Natural killer cell (primary cell): ENCODE measurements at regions not wholly inside any gene's neighbourhood (a gene's known extent, or its start where the extent isn't known, plus 50 kb on each side); places are given as distances from the start of the nearest gene placed in this dataset.

Experiments
- ATAC-seq, 3 donors: fragments of 150-1000 bp in 2 of 3; fragments of 200-7000 bp in 1 of 3; cut with Tn5 transposase; 1 replicate in 1 of 3; 2 replicates in 2 of 3; pipeline ENCODE4 v1.10.0; 2021; ENCODE audit warnings: mild to moderate bottlenecking in 2 of 3, moderate library complexity in 2 of 3
- DNase-seq, 2 donors: peaks; one replicate each; pipeline versions ENCODE4 v3.0.0 to v3.0.0-alpha.2; 2013 to 2021; ENCODE audit warnings: mixed read lengths in 1 of 2
- H3K27ac ChIP-seq: one replicate; pipeline ENCODE4 v1.5.1; 2013; ENCODE audit warnings: mild to moderate bottlenecking, low read length
- H3K27me3 ChIP-seq: one replicate; pipeline ENCODE4 v1.6.1; 2013; ENCODE audit warnings: low read length; ENCODE audit not compliant: control insufficient read depth, insufficient read depth
- H3K36me3 ChIP-seq: one replicate; pipeline ENCODE4 v1.6.1; 2013; ENCODE audit warnings: low read length; ENCODE audit not compliant: control insufficient read depth, insufficient read depth
- H3K4me1 ChIP-seq: one replicate; pipeline ENCODE4 v1.6.1; 2013; ENCODE audit warnings: low read length; ENCODE audit not compliant: control insufficient read depth, insufficient read depth
- H3K4me3 ChIP-seq: one replicate; pipeline ENCODE4 v1.5.1; 2013; ENCODE audit warnings: low read length
- H3K9me3 ChIP-seq: one replicate; pipeline ENCODE4 v1.6.1; 2013; ENCODE audit warnings: low read length; ENCODE audit not compliant: control insufficient read depth, insufficient read depth
- H3K27ac Mint-ChIP-seq, 2 donors: one replicate each; pipeline ENCODE4 v1.8.0; 2022; ENCODE audit warnings: mild to moderate bottlenecking in 2 of 2, mixed read lengths in 2 of 2, moderate library complexity in 1 of 2
- H3K27me3 Mint-ChIP-seq, 2 donors: one replicate each; pipeline ENCODE4 v1.8.0; 2022; ENCODE audit warnings: low read depth in 2 of 2, mixed read lengths in 2 of 2
- H3K36me3 Mint-ChIP-seq: one replicate; pipeline ENCODE4 v1.8.0; 2022; ENCODE audit warnings: mixed read lengths
- H3K4me1 Mint-ChIP-seq, 2 donors: one replicate each; pipeline ENCODE4 v1.8.0; 2022; ENCODE audit warnings: mixed read lengths in 2 of 2
- H3K4me3 Mint-ChIP-seq: one replicate; pipeline ENCODE4 v1.8.0; 2022; ENCODE audit warnings: mild to moderate bottlenecking, moderate library complexity, mixed read lengths
- H3K9me3 Mint-ChIP-seq, 2 donors: one replicate each; pipeline ENCODE4 v1.8.0; 2022; ENCODE audit warnings: mixed read lengths in 2 of 2
- WGBS: methylation state at CpG from one replicate; pipeline ENCODE4 v1.1.7; 2013; ENCODE audit warnings: missing lambda C conversion rate; ENCODE audit not compliant: insufficient coverage; 5-methylcytosine and 5-hydroxymethylcytosine counted together
- intact Hi-C: fragments of 100-400 bp; cut with micrococcal nuclease; formaldehyde crosslinking; loops from one replicate; pipeline ENCODE4 v1.14.2; 2022
- TF ChIP-seq, protein P1 (sequence below): fragments of 200-600 bp; IDR thresholded peaks from one replicate; pipeline ENCODE4 v1.8.0; 2022; ENCODE audit warnings: antibody characterized with exemption

DNA sequence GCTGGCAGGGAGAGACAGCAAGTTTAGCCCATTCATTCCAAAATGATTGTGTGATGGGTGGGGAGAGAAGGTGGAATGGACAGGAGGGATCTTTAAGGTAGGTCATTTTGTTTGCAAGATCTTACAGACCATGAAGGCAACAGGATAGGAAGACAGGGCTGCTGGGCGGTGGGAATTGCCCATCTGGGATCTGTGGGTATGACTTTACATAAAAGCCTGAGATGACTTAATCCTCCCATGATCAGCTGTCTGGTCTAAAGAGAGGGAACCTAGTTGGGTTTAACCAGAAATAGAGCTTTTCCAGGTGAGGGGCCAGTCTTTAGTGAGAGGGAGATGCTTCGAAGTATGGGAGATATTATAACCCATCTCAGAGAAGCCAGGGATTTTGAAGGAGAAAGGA, 153.7 kb downstream of the KLF6 start:
- WGBS: 94% methylated on average over 2 of the region's 2 CpGs
- H3K9me3 ChIP-seq: no peaks in the 10 kb centered on the region
- H3K36me3 Mint-ChIP-seq: no peaks in the 10 kb centered on the region
- H3K36me3 ChIP-seq: no peaks in the 10 kb centered on the region
- H3K27ac ChIP-seq: no peak overlapping the region
- H3K4me1 ChIP-seq: no peaks in the 10 kb centered on the region
- peaks cover 6 to 9% of the 10 kb centered on the region in 2 donors for H3K27me3 Mint-ChIP-seq
- no peak overlapping the region for H3K27ac Mint-ChIP-seq
- no peak overlapping the region for H3K4me3 ChIP-seq
- H3K27me3 ChIP-seq: no peaks in the 10 kb centered on the region
- intact Hi-C loops: no loop called here
- TF ChIP-seq, protein P1, sequence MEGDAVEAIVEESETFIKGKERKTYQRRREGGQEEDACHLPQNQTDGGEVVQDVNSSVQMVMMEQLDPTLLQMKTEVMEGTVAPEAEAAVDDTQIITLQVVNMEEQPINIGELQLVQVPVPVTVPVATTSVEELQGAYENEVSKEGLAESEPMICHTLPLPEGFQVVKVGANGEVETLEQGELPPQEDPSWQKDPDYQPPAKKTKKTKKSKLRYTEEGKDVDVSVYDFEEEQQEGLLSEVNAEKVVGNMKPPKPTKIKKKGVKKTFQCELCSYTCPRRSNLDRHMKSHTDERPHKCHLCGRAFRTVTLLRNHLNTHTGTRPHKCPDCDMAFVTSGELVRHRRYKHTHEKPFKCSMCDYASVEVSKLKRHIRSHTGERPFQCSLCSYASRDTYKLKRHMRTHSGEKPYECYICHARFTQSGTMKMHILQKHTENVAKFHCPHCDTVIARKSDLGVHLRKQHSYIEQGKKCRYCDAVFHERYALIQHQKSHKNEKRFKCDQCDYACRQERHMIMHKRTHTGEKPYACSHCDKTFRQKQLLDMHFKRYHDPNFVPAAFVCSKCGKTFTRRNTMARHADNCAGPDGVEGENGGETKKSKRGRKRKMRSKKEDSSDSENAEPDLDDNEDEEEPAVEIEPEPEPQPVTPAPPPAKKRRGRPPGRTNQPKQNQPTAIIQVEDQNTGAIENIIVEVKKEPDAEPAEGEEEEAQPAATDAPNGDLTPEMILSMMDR: no peak
- H3K4me1 Mint-ChIP-seq: no peaks in the 10 kb centered on the region
- ATAC-seq (no peak), DNase-seq (no peak)
- no peaks in the 10 kb centered on the region for H3K9me3 Mint-ChIP-seq
- H3K4me3 Mint-ChIP-seq: no peak overlapping the region

DNA sequence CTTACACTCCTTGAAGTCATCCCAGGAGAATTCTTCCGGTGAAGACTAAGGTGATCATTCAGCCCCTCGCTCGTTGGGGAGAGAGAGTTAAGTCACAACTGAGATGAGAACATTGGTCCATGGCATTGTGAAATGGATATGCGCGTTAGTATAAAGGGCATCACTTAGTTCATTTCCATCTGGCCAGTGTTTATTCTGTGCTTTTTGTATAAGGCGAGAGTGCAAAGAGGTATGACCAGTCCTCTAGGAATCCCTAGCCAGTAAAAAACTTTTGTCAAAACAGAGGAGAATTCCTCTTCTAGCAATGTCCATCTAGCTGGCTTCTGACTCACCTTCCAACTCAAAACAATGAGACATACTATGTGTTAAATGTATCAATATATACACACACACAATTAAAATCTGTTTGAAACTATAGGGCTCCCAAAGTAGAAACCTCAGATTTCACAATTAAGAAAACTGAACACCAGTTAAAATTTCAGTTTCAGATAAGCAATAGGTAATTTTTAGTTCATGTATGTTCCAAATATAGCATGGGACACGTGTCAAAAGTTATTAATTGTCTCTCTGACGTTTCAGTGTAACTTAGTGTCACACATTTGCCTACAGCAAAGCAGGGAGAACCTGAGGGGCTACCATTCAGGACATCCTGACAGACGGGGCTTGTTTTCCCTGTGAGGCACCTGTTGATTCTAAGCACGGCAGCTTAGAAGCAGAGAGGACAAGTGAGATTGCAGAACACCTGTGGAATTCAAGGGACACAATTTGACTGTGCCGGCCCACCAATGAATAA, 158.9 kb downstream of the KLF6 start:
- ATAC-seq: no peak
- WGBS: 80% methylated on average over 11 of the region's 11 CpGs
- intact Hi-C loops: no loop called here

DNA sequence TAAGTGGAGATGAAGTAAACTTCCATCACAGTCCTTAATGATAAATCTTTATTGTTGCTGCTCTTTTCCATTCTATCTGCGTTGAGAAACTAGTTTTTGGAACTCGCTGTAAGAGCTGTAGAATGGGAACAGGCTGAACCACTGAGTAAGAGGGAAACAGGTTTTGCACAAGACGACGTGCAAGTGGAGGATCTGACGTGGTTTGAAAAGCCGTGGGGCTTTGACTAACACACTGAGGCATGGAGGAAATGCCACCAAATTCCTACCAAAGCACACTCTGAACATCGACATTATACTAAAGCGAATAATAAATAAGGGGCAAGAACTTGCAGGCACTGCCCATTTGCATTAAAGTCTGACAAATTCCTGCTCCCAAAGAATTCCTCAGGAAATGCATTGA, 160.6 kb downstream of the KLF6 start:
- Histone ChIP-seq H3K4me1 (no peaks in the 10 kb centered on the region), H3K4me3 (no peak overlapping the region), H3K9me3 (peaks cover 5% of the 10 kb centered on the region), H3K27me3 (no peaks in the 10 kb centered on the region), H3K36me3 (no peaks in the 10 kb centered on the region), H3K27ac (no peak overlapping the region)
- H3K4me3 Mint-ChIP-seq: no peak overlapping the region
- H3K36me3 Mint-ChIP-seq: peaks cover 10% of the 10 kb centered on the region
- no peak for DNase-seq
- H3K27ac Mint-ChIP-seq: no peak overlapping the region
- WGBS: 89% methylated on average over 8 of the region's 8 CpGs
- H3K27me3 Mint-ChIP-seq: peaks cover 9 to 32% of the 10 kb centered on the region in 2 donors
- no peak for ATAC-seq
- intact Hi-C loops: no loop called here
- H3K4me1 Mint-ChIP-seq: peaks cover 8 to 9% of the 10 kb centered on the region in 2 donors
- TF ChIP-seq, protein P1: no peak
- H3K9me3 Mint-ChIP-seq: peaks cover 4 to 5% of the 10 kb centered on the region in 2 donors

More for the DNA sequence above, 158.9 kb downstream of the KLF6 start:
- DNase-seq: no peak
- no peaks in the 10 kb centered on the region for H3K27me3 ChIP-seq
- Mint-ChIP-seq H3K4me1 (peaks cover 8 to 9% of the 10 kb centered on the region in 2 donors), H3K36me3 (peaks cover 1% of the 10 kb centered on the region), H3K9me3 (no peaks in the 10 kb centered on the region), H3K4me3 (no peak overlapping the region), H3K27me3 (peaks cover 6 to 27% of the 10 kb centered on the region in 2 donors), H3K27ac (no peak overlapping the region)
- H3K36me3 ChIP-seq: no peaks in the 10 kb centered on the region
- TF ChIP-seq, protein P1: no peak
- H3K9me3 ChIP-seq: no peaks in the 10 kb centered on the region
- H3K4me3 ChIP-seq: no peak overlapping the region
- H3K4me1 ChIP-seq: no peaks in the 10 kb centered on the region
- H3K27ac ChIP-seq: no peak overlapping the region

DNA sequence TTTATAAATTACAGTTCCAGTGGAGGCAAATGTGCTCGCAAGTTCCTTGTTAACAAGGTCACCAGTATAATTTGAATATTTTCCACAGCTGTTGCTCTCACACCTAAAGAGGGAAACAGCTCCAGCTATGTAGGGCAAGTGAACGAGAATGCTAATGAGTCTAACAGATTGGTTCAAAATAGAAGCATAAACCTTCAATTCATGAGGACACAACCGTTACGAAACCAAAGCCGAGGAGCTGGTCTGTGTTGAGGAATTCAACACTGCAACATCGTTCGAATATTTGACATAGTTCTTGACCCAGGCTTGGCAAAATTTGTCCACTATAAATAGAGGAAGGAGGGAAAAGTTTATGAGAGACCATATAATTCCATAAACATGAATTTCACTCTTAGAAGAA, 161.3 kb downstream of the KLF6 start:
- Mint-ChIP-seq H3K9me3 (peaks cover 4 to 5% of the 10 kb centered on the region in 2 donors), H3K4me3 (no peak overlapping the region), H3K36me3 (peaks cover 10% of the 10 kb centered on the region), H3K27me3 (peaks cover 9 to 32% of the 10 kb centered on the region in 2 donors), H3K27ac (no peak overlapping the region), H3K4me1 (peaks cover 8 to 9% of the 10 kb centered on the region in 2 donors)
- TF ChIP-seq, protein P1: no peak
- DNase-seq: no peak
- no peak for ATAC-seq
- H3K27ac ChIP-seq: no peak overlapping the region
- no peak overlapping the region for H3K4me3 ChIP-seq
- no peaks in the 10 kb centered on the region for H3K27me3 ChIP-seq
- H3K4me1 ChIP-seq: no peaks in the 10 kb centered on the region
- peaks cover 5% of the 10 kb centered on the region for H3K9me3 ChIP-seq
- intact Hi-C loops: no loop called here
- H3K36me3 ChIP-seq: no peaks in the 10 kb centered on the region
- WGBS: 58% methylated on average over 7 of the region's 7 CpGs
